ENCODE measurements at regions not wholly inside any gene's neighbourhood (a gene's known extent, or its start where the extent isn't known, plus 50 kb on each side); places are given as distances from the start of the nearest gene placed in this dataset.

GRCh38 chr14:98242903-98243302 lies 1029.1 kb downstream of the BCL11B start:
- Histone ChIP-seq H3K27ac (ENCODE audit: low read depth, low read length) (no peak overlapping the region), H3K4me1 (ENCODE audit: control insufficient read depth, insufficient read depth, low read length) (no peaks in the 10 kb centered on the region), H3K36me3 (ENCODE audit: control insufficient read depth, insufficient read depth, low read length) (no peaks in the 10 kb centered on the region), H3K4me3 (ENCODE audit: low read depth, low read length) (no peak overlapping the region), H3K27me3 (ENCODE audit: control insufficient read depth, insufficient read depth, low read length) (no peaks in the 10 kb centered on the region), H3K9me3 (ENCODE audit: control insufficient read depth, insufficient read depth, low read length) (no peaks in the 10 kb centered on the region)
- no peak for DNase-seq (ENCODE audit: low read depth in 4 of 6, low spot score in 6 of 6)
- no CpG with 5 or more reads among the region's 6 CpGs for WGBS (ENCODE audit: insufficient coverage)

- Histone ChIP-seq H3K9me3 (ENCODE audit: control insufficient read depth, insufficient read depth, low read length) (no peaks in the 10 kb centered on the region), H3K4me3 (ENCODE audit: low read depth, low read length) (no peak overlapping the region), H3K27ac (ENCODE audit: low read depth, low read length) (no peak overlapping the region), H3K27me3 (ENCODE audit: control insufficient read depth, insufficient read depth, low read length) (no peaks in the 10 kb centered on the region), H3K4me1 (ENCODE audit: control insufficient read depth, insufficient read depth, low read length) (no peaks in the 10 kb centered on the region), H3K36me3 (ENCODE audit: control insufficient read depth, insufficient read depth, low read length) (no peaks in the 10 kb centered on the region)
- DNase-seq (ENCODE audit: low read depth in 4 of 6, low spot score in 6 of 6): no peak
- WGBS (ENCODE audit: insufficient coverage): 94% methylated on average over 3 of the region's 4 CpGs
These were observed 1028.7 kb downstream of the BCL11B start for GRCh38 chr14:98243332-98243731.

- no peak for DNase-seq (ENCODE audit: low read depth in 4 of 6, low spot score in 6 of 6)
- Histone ChIP-seq H3K27ac (ENCODE audit: low read depth, low read length) (no peak overlapping the region), H3K4me3 (ENCODE audit: low read depth, low read length) (no peak overlapping the region), H3K4me1 (ENCODE audit: control insufficient read depth, insufficient read depth, low read length) (no peaks in the 10 kb centered on the region), H3K36me3 (ENCODE audit: control insufficient read depth, insufficient read depth, low read length) (no peaks in the 10 kb centered on the region), H3K27me3 (ENCODE audit: control insufficient read depth, insufficient read depth, low read length) (no peaks in the 10 kb centered on the region), H3K9me3 (ENCODE audit: control insufficient read depth, insufficient read depth, low read length) (no peaks in the 10 kb centered on the region)
- WGBS (ENCODE audit: insufficient coverage): 94% methylated on average over 10 of the region's 12 CpGs
These were observed 1027.6 kb downstream of the BCL11B start for GRCh38 chr14:98244162-98244948.

- DNase-seq (ENCODE audit: low read depth in 4 of 6, low spot score in 6 of 6): no peak
- no peaks in the 10 kb centered on the region for H3K36me3 ChIP-seq (ENCODE audit: control insufficient read depth, insufficient read depth, low read length)
- H3K9me3 ChIP-seq (ENCODE audit: control insufficient read depth, insufficient read depth, low read length): no peaks in the 10 kb centered on the region
- no peaks in the 10 kb centered on the region for H3K27me3 ChIP-seq (ENCODE audit: control insufficient read depth, insufficient read depth, low read length)
- no peak overlapping the region for H3K27ac ChIP-seq (ENCODE audit: low read depth, low read length)
- no peaks in the 10 kb centered on the region for H3K4me1 ChIP-seq (ENCODE audit: control insufficient read depth, insufficient read depth, low read length)
- no peak overlapping the region for H3K4me3 ChIP-seq (ENCODE audit: low read depth, low read length)
- 100% methylated on average over 3 of the region's 7 CpGs for WGBS (ENCODE audit: insufficient coverage)
These were observed 1026.9 kb downstream of the BCL11B start for GRCh38 chr14:98244966-98245569.

GRCh38 chr14:98249057-98249456 lies 1022.9 kb downstream of the BCL11B start:
- WGBS (ENCODE audit: insufficient coverage): 100% methylated on average over 1 of the region's 6 CpGs
- H3K36me3 ChIP-seq (ENCODE audit: control insufficient read depth, insufficient read depth, low read length): no peaks in the 10 kb centered on the region
- no peak for DNase-seq (ENCODE audit: low read depth in 4 of 6, low spot score in 6 of 6)
- H3K4me1 ChIP-seq (ENCODE audit: control insufficient read depth, insufficient read depth, low read length): no peaks in the 10 kb centered on the region
- H3K4me3 ChIP-seq (ENCODE audit: low read depth, low read length): no peak overlapping the region
- no peak overlapping the region for H3K27ac ChIP-seq (ENCODE audit: low read depth, low read length)
- H3K9me3 ChIP-seq (ENCODE audit: control insufficient read depth, insufficient read depth, low read length): no peaks in the 10 kb centered on the region
- H3K27me3 ChIP-seq (ENCODE audit: control insufficient read depth, insufficient read depth, low read length): no peaks in the 10 kb centered on the region

GRCh38 chr14:98249476-98249875 lies 1022.5 kb downstream of the BCL11B start:
- DNase-seq (ENCODE audit: low read depth in 4 of 6, low spot score in 6 of 6): no peak
- H3K27me3 ChIP-seq (ENCODE audit: control insufficient read depth, insufficient read depth, low read length): no peaks in the 10 kb centered on the region
- H3K4me3 ChIP-seq (ENCODE audit: low read depth, low read length): no peak overlapping the region
- H3K36me3 ChIP-seq (ENCODE audit: control insufficient read depth, insufficient read depth, low read length): no peaks in the 10 kb centered on the region
- H3K27ac ChIP-seq (ENCODE audit: low read depth, low read length): no peak overlapping the region
- no peaks in the 10 kb centered on the region for H3K9me3 ChIP-seq (ENCODE audit: control insufficient read depth, insufficient read depth, low read length)
- no CpG with 5 or more reads among the region's 2 CpGs for WGBS (ENCODE audit: insufficient coverage)
- H3K4me1 ChIP-seq (ENCODE audit: control insufficient read depth, insufficient read depth, low read length): no peaks in the 10 kb centered on the region

GRCh38 chr14:98252820-98253219 lies 1019.2 kb downstream of the BCL11B start:
- no peaks in the 10 kb centered on the region for H3K4me1 ChIP-seq (ENCODE audit: control insufficient read depth, insufficient read depth, low read length)
- no peaks in the 10 kb centered on the region for H3K9me3 ChIP-seq (ENCODE audit: control insufficient read depth, insufficient read depth, low read length)
- H3K27ac ChIP-seq (ENCODE audit: low read depth, low read length): no peak overlapping the region
- H3K4me3 ChIP-seq (ENCODE audit: low read depth, low read length): no peak overlapping the region
- no peaks in the 10 kb centered on the region for H3K27me3 ChIP-seq (ENCODE audit: control insufficient read depth, insufficient read depth, low read length)
- WGBS (ENCODE audit: insufficient coverage): 42% methylated on average over 1 of the region's 1 CpG
- peak in 3 of 6 donors; percentile 19 to 68 (median 32) for DNase-seq (ENCODE audit: low read depth in 4 of 6, low spot score in 6 of 6)
- no peaks in the 10 kb centered on the region for H3K36me3 ChIP-seq (ENCODE audit: control insufficient read depth, insufficient read depth, low read length)

- 87% methylated on average over 3 of the region's 4 CpGs for WGBS (ENCODE audit: insufficient coverage)
- Histone ChIP-seq H3K9me3 (ENCODE audit: control insufficient read depth, insufficient read depth, low read length) (no peaks in the 10 kb centered on the region), H3K27ac (ENCODE audit: low read depth, low read length) (no peak overlapping the region), H3K4me1 (ENCODE audit: control insufficient read depth, insufficient read depth, low read length) (no peaks in the 10 kb centered on the region), H3K27me3 (ENCODE audit: control insufficient read depth, insufficient read depth, low read length) (no peaks in the 10 kb centered on the region), H3K36me3 (ENCODE audit: control insufficient read depth, insufficient read depth, low read length) (no peaks in the 10 kb centered on the region), H3K4me3 (ENCODE audit: low read depth, low read length) (no peak overlapping the region)
- DNase-seq (ENCODE audit: low read depth in 4 of 6, low spot score in 6 of 6): no peak
These were observed 1012.1 kb downstream of the BCL11B start for GRCh38 chr14:98259881-98260280.

GRCh38 chr14:98262566-98262965 lies 1009.4 kb downstream of the BCL11B start:
- Histone ChIP-seq H3K4me3 (ENCODE audit: low read depth, low read length) (no peak overlapping the region), H3K27me3 (ENCODE audit: control insufficient read depth, insufficient read depth, low read length) (no peaks in the 10 kb centered on the region), H3K27ac (ENCODE audit: low read depth, low read length) (no peak overlapping the region), H3K4me1 (ENCODE audit: control insufficient read depth, insufficient read depth, low read length) (no peaks in the 10 kb centered on the region), H3K9me3 (ENCODE audit: control insufficient read depth, insufficient read depth, low read length) (no peaks in the 10 kb centered on the region), H3K36me3 (ENCODE audit: control insufficient read depth, insufficient read depth, low read length) (no peaks in the 10 kb centered on the region)
- 98% methylated on average over 5 of the region's 5 CpGs for WGBS (ENCODE audit: insufficient coverage)
- DNase-seq (ENCODE audit: low read depth in 4 of 6, low spot score in 6 of 6): no peak

- H3K9me3 ChIP-seq (ENCODE audit: control insufficient read depth, insufficient read depth, low read length): peaks cover 1% of the 10 kb centered on the region
- no peaks in the 10 kb centered on the region for H3K27me3 ChIP-seq (ENCODE audit: control insufficient read depth, insufficient read depth, low read length)
- no peak overlapping the region for H3K4me3 ChIP-seq (ENCODE audit: low read depth, low read length)
- no peaks in the 10 kb centered on the region for H3K36me3 ChIP-seq (ENCODE audit: control insufficient read depth, insufficient read depth, low read length)
- H3K4me1 ChIP-seq (ENCODE audit: control insufficient read depth, insufficient read depth, low read length): no peaks in the 10 kb centered on the region
- no peak for DNase-seq (ENCODE audit: low read depth in 4 of 6, low spot score in 6 of 6)
- H3K27ac ChIP-seq (ENCODE audit: low read depth, low read length): no peak overlapping the region
These were observed 1002.5 kb downstream of the BCL11B start for GRCh38 chr14:98269533-98269932.

All from spinal cord (tissue), 9 donors.